Renal cortex interstitium (tissue), 11 donors: ENCODE measurements at regions not wholly inside any gene's neighbourhood (a gene's known extent, or its start where the extent isn't known, plus 50 kb on each side); places are given as distances from the start of the nearest gene placed in this dataset.

Experiments used
- DNase-seq, 11 donors: peaks; one replicate each; pipeline ENCODE4 v3.0.0-alpha.2; 2013; ENCODE audit warnings: low read depth in 9 of 11, low spot score in 4 of 11; ENCODE audit errors: extremely low read depth in 1 of 11

GRCh38 chr13:104295537-104295936 lies 1229.3 kb upstream of the SLC10A2 start:
- DNase-seq, result no peak

- DNase-seq, result no peak
These were observed 1223.2 kb upstream of the SLC10A2 start for GRCh38 chr13:104289400-104289799.

- peak in 3 of 11 donors; percentile 8 to 31 (median 14) for DNase-seq
These were observed 1222.3 kb upstream of the SLC10A2 start for GRCh38 chr13:104288496-104288895.

- DNase-seq, result peak in 7 of 11 donors; percentile 11 to 38 (median 29)
These were observed 1220.5 kb upstream of the SLC10A2 start for GRCh38 chr13:104286566-104287290.

- DNase-seq, result no peak
These were observed 1215.7 kb upstream of the SLC10A2 start for GRCh38 chr13:104281910-104282309.

- DNase-seq, result no peak
These were observed 1204.5 kb upstream of the SLC10A2 start for GRCh38 chr13:104270731-104271130.

- DNase-seq, result no peak
These were observed 1201.1 kb upstream of the SLC10A2 start for GRCh38 chr13:104267206-104267811.

GRCh38 chr13:104256701-104257100 lies 1190.5 kb upstream of the SLC10A2 start:
- DNase-seq, result peak in 5 of 11 donors; percentile 6 to 20 (median 14)

- DNase-seq, result peak in 1 of 11 donors; percentile 8
These were observed 1187.0 kb upstream of the SLC10A2 start for GRCh38 chr13:104253063-104253680.

GRCh38 chr13:104251931-104252330 lies 1185.7 kb upstream of the SLC10A2 start:
- DNase-seq, result no peak

GRCh38 chr13:104246955-104247354 lies 1180.7 kb upstream of the SLC10A2 start:
- no peak for DNase-seq

GRCh38 chr13:104206450-104207044 lies 1140.3 kb upstream of the SLC10A2 start:
- DNase-seq, result no peak

- no peak for DNase-seq
These were observed 1138.0 kb upstream of the SLC10A2 start for GRCh38 chr13:104204177-104204576.

- no peak for DNase-seq
These were observed 1132.6 kb upstream of the SLC10A2 start for GRCh38 chr13:104198801-104199200.

- DNase-seq, result no peak
These were observed 1130.4 kb upstream of the SLC10A2 start for GRCh38 chr13:104196611-104197010.

- no peak for DNase-seq
These were observed 1115.5 kb upstream of the SLC10A2 start for GRCh38 chr13:104181526-104182231.

GRCh38 chr13:104170980-104171555 lies 1104.9 kb upstream of the SLC10A2 start:
- peak in 1 of 11 donors; percentile 15 for DNase-seq

- DNase-seq, result no peak
These were observed 1097.8 kb upstream of the SLC10A2 start for GRCh38 chr13:104163866-104164630.
